ENCODE measurements at regions not wholly inside any gene's neighbourhood (a gene's known extent, or its start where the extent isn't known, plus 50 kb on each side); places are given as distances from the start of the nearest gene placed in this dataset.
"Not testable (repeated sequence)": the region's sequence is repeated elsewhere in the genome, so short reads cannot be mapped to it uniquely, and the experiment has no call there.

- POLR2A ChIA-PET (ENCODE audit: low non-redundant PET), result no interaction called here
- no peak for TF ChIP-seq CTCF (conservative IDR thresholded peaks at IDR 0.05; ENCODE audit: low read depth)
- CTCF ChIA-PET, result no interaction called here
- DNase-seq (ENCODE audit: low spot score), result no peak
- no peak overlapping the region for H3K27ac ChIP-seq
Observed at GRCh38 chr1:192453360-192453992, 122.1 kb upstream of the RGS1 start.

GRCh38 chr1:192459467-192459866 is 116.1 kb upstream of the RGS1 start:
- CTCF ChIA-PET, result no interaction called here
- no peak for TF ChIP-seq CTCF (conservative IDR thresholded peaks at IDR 0.05; ENCODE audit: low read depth)
- POLR2A ChIA-PET (ENCODE audit: low non-redundant PET), result no interaction called here
- no peak for DNase-seq (ENCODE audit: low spot score)
- H3K27ac ChIP-seq, result no peak overlapping the region

GRCh38 chr1:192461684-192462083 is 113.9 kb upstream of the RGS1 start:
- CTCF ChIA-PET, result interaction anchor here (1.0 kb wide), 1 partner anchor 12 kb away, joined by 3 read pairs; no protein-coding TSS in a partner anchor
- TF ChIP-seq CTCF (conservative IDR thresholded peaks at IDR 0.05; ENCODE audit: low read depth), result no peak
- POLR2A ChIA-PET (ENCODE audit: low non-redundant PET), result no interaction called here

GRCh38 chr1:192462616-192463015 is 113.0 kb upstream of the RGS1 start:
- TF ChIP-seq CTCF (conservative IDR thresholded peaks at IDR 0.05; ENCODE audit: low read depth), result no peak
- no peak for DNase-seq (ENCODE audit: low spot score)
- H3K27ac ChIP-seq, result no peak overlapping the region
- ChIA-PET CTCF (no interaction called here), POLR2A (ENCODE audit: low non-redundant PET) (interaction anchor here (0.6 kb wide), 1 partner anchor 413 kb away, joined by 3 read pairs; no protein-coding TSS in a partner anchor)

More at GRCh38 chr1:192461684-192462083, 113.9 kb upstream of the RGS1 start:
- no peak overlapping the region for H3K27ac ChIP-seq
- no peak for DNase-seq (ENCODE audit: low spot score)

- no peak for TF ChIP-seq CTCF (conservative IDR thresholded peaks at IDR 0.05; ENCODE audit: low read depth)
- no peak for DNase-seq (ENCODE audit: low spot score)
- CTCF ChIA-PET, result no interaction called here
Observed at GRCh38 chr1:192463661-192464060, 111.9 kb upstream of the RGS1 start.

GRCh38 chr1:192465221-192465620 is 110.4 kb upstream of the RGS1 start:
- DNase-seq (ENCODE audit: low spot score); POLR2A ChIA-PET (ENCODE audit: low non-redundant PET): not testable (repeated sequence)

More at GRCh38 chr1:192463661-192464060, 111.9 kb upstream of the RGS1 start:
- POLR2A ChIA-PET (ENCODE audit: low non-redundant PET), result no interaction called here
- no peak overlapping the region for H3K27ac ChIP-seq

GRCh38 chr1:192474080-192474683 is 101.4 kb upstream of the RGS1 start:
- no peak overlapping the region for H3K27ac ChIP-seq
- POLR2A ChIA-PET (ENCODE audit: low non-redundant PET), result no interaction called here
- CTCF ChIA-PET, result interaction anchor here (0.6 to 2.3 kb wide), 21 partner anchors 13 to 1995 kb away, joined by 3 to 12 read pairs (median 3); no protein-coding TSS in a partner anchor
- peak; percentile 29 for DNase-seq (ENCODE audit: low spot score)
- TF ChIP-seq CTCF (conservative IDR thresholded peaks at IDR 0.05; ENCODE audit: low read depth), result peak; percentile 64

More at GRCh38 chr1:192465221-192465620, 110.4 kb upstream of the RGS1 start:
- CTCF ChIA-PET, result interaction anchor here (0.8 kb wide), 1 partner anchor 19 kb away, joined by 3 read pairs; no protein-coding TSS in a partner anchor
- H3K27ac ChIP-seq, result not testable (repeated sequence)

All from RWPE1 (cell line).